C1 segment of cervical spinal cord (tissue), 14 donors: ENCODE measurements at regions not wholly inside any gene's neighbourhood (a gene's known extent, or its start where the extent isn't known, plus 50 kb on each side); places are given as distances from the start of the nearest gene placed in this dataset.

ENCODE experiments used
- DNase-seq, 14 donors: peaks; one replicate each; lab custom pipeline; 2025; lab: John Stamatoyannopoulos, UW

DNA sequence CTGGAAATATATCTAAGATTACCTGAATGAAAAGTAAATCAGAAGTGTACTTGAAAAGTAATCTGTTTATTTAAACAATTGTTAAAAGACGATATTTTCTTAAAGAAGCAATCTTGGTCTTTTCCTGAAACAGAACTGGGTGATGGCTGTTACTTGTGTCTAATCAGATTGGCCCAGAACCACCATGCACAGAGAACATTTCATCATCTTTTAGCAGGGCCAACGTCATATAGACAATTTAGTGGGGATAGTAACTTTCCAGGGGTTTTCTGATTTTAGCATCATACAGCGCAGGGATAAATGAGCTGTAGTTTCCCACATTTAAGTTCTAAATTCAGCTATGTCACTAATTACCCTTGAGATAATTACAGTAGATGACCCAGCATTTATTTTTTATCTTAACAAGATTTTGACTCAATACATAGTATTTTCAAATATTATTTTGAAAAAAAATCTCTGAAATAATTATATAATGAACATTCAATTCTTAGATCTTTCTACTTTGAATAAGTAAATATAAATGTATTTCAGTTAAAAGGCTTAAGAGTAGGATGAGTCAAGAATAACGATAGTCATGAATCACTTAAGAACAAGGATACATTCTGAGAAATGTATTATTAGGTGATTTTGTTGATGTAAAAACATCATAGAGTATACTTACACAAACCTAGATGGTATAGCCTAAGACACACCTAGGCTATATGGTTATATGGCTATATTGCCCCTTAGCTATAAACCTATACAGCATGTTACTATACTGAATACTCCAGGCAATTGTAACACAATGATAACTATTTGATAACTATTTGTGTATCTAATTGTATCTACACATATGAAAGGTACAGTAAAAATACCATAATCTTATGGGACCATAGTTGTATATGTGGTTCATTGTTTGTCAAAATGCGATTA, 103.8 kb upstream of the MME start:
- DNase-seq = no peak

GRCh38 chr3:154973851-154974250, 106.3 kb upstream of the MME start:
- no peak for DNase-seq

DNA sequence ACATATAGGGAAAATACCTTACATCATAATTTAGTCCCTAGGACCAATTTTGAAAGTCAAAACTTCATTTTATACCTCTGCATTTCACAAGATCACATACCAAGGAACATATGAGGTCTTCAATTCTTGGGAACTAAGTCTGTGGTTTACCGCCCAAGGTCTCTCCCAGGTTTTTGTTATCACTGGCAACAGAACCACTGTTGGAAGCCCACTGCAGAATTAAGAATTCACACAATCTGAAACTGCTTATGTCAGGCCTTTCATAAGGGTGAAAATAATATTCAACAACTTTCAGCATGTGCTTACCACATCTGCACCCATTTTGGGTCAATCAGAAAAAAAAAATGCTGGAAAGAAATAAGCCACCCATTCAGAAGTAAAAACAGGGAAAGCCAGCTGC, 107.2 kb upstream of the MME start:
- DNase-seq = no peak

DNA sequence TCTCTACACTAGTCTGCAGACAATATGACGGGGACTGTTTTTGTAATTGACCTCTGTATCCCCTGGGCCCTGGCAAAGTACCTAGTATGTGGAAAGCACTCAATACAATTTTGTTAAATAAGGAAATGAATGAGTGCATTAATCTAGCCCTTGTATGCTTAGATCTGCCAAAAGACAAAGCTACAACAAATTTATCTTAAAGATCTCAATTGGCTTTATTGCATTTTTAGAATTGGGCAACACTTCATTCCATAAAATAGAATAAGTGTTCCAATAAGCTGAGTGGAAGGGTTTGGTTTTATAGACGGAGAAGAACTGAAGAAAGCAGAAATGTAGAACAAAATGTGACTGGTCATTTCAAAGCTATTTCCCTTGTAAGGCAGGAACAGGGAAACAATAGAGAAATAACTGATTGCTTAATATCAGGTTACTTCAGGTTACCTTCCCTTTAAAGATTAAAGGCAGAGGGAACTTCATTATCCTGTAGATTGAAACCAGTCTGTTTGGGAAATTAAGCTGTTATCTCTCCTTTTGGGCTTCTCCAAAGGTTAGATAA, 108.3 kb upstream of the MME start:
- no peak for DNase-seq

- no peak for DNase-seq
These were observed 108.8 kb upstream of the MME start for GRCh38 chr3:154971341-154971740.

DNA sequence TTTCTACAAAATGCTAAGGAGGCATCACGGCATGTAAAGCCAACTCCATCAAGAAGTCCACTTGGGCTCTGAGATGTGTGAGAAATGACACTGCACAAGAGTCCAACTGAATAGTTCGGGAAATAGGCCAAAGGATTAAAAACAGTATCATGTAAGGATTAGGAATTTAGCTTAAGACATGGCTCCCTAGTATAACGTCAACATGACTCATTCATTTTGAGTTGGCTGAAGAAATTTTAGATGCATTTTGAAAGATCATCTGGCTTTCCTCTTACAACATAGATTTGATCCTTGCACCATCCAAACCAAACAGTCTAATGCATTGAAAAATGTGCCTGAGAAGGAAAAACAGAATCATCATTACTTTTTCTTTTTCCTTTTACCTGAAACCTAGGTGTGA, 109.3 kb upstream of the MME start:
- DNase-seq = no peak

DNA sequence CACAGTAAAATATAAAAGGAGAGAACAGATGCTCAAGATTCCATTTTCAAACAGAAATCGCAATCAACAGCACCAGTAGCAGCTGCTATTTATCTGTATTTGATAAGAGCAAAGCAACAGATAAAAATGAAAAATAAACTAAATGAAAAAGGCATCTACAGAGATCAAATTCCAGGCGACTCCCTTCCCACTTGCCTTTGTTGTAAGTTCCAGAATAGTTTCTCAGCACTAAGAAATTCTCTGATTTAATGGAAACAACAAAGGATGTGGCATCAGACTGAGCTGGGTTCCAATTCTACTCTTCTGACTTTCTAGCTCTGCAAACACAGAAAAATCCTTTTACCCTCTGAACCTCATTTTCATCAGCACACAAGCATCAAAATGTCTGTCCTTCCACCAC, 110.8 kb upstream of the MME start:
- no peak for DNase-seq

DNA sequence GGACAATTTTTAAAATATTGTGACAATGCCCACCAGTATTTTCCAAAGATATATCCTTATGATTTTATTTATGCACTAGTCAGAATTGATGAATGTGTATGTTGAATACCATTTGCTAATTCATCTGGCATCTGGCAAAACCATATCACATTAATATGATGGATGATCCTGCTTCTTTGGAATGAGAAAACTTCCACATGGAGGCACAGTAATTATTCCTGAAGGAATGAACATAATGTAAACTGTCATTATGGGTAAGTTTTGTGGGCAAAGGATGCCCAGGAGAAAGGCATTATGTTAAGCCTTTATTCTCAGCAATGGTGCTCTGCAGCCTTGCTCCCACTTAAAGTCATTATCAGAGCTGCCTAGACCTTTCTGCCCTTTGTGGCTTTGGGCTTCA, 113.0 kb upstream of the MME start:
- DNase-seq = no peak

DNA sequence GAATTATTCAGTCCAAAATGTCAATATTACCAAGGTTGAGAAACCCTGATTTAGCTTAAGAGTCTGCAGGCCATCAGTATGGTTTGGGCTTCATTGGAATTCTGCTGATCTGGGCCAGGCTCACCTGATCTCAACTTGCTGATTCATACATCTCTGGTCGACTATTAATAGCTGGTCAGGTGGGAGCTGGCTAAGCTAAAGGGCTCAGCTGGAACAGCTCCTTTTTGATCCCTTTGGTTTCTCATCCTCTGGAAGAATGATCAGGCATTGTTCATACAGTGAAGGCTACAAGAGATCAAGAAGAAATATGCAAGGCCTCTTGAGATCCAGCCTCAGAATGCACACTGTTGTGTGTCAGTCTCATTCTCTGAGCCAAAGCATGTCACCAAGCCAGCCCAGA, 123.3 kb upstream of the MME start:
- no peak for DNase-seq

GRCh38 chr3:154955907-154956533, 124.1 kb upstream of the MME start:
- no peak for DNase-seq

DNA sequence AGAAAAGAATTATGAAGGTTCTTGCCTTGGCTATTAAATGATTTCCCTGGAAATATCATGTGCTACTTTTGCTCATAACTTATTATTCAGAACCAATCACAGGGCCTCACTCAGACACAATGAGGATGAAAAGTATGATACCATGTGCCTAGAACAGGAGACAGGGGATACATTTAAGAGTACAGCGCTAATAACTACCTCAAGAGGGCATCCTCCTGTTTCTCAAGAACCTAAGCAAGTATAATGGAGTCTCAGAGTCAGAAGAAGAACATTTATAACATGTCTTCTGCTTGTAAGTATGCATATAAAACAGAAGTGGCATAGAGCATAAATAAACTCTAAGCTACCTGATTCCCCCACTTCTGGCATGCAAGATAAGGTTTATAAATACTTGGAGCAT, 125.4 kb upstream of the MME start:
- DNase-seq = no peak

DNA sequence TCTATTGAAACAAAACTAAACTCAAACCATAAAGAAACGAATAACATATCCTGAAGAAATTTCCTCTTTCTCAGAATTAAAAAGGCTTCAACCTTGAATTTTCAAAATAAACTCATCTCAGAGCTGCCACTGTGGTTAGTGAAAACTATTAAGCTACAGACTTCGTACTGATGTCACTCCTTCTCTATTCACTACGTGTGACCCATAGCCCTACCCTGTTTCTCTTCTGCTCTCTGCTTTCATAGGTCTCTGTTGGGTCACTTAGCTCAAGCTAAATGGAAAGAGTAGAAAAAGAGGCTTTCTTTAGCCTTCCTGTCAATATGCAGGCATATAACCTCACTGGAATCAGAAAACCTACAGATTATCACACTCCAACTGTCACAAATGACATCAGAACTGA, 126.6 kb upstream of the MME start:
- no peak for DNase-seq

DNA sequence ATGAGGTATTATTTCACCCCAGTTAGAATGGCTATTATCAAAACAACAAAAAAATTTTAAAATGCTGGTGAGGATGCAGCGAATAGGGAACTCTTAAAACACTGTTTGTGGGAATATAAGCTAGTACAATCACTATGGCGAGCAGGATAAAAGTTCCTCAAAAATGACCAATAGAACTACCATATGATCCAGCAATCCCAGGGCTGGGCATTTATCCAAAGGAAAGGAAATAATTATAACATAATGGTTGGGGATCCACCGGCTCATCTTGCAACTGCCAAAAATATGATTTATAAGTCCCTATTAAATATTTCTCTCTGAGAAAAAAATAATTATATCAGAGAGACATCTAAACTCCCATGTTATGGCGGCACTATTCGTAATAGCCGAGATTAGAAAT, 127.6 kb upstream of the MME start:
- no peak for DNase-seq

- no peak for DNase-seq
These were observed 136.1 kb upstream of the MME start for GRCh38 chr3:154943981-154944380.

DNA sequence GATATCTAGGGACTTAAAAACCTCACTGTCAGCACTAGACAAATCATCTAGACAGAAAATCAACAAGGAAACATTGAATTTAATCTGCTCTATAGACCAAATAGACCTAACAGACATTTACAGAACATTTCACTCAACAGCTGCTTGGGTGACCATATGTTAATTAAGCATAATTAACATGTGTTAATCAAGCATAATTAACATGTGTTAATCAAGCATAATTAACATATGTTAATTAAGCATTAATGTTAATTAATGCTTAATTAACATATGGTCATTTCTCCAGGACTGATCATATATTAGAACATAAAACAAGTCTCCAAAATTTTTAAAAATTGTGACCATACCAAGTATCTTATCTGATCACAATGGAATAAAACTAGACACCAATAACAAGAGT, 137.3 kb upstream of the MME start:
- no peak for DNase-seq

DNA sequence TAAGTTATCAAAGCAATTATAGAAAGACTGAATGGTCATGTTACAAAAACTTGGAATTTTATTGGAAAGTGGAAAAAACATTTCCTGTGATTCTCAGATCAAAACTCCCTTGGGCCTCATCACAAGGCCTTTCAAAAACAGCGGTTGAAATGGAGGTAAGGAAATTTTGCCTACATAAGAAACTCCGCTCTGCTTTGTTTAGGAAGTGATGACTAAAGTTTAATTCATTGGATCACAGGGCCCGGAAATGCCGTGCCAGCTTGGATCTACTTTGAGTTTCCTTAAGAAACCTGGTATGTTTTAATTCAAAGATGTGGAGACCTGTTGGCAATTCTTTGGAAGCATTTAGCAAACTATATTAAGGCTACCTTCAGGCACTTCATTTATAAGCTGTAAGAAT, 143.9 kb upstream of the MME start:
- no peak for DNase-seq

DNA sequence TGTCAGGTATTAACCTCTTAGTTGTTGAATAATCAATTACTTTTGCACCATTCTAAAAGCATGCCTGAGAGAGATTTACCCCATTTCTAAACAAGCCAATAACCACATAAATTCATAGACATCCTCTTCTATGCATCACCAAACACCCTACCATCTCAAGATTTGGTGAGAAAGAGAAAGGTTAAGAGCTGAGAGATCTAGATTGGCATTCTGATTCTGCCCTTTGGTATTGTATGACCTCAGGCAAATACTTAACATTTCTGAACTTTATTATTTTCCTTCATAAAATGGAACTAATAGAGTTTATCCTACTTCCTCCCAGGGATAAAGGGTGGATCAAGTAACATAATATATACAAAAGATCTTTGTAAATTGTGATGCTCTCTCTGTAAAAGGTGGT, 146.5 kb upstream of the MME start:
- DNase-seq = no peak

DNA sequence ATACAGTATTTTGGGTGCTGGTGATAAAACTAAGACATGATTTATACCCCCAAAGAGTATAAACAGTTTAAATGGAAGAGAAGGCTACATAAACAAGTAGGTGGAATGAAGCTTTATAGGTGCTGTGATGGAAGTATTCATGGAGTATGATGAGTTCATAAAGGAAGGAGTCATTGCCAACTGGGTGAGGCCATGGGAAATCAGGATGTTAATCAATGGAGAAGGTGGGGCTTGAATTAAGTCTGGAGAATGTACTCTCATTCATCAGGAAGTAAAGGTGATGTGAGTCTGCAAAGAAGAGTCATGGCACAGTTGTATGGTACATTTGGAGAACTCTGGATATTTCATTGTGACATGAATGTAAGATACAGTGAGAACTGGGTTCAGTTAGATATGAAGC, 147.5 kb upstream of the MME start:
- no peak for DNase-seq

DNA sequence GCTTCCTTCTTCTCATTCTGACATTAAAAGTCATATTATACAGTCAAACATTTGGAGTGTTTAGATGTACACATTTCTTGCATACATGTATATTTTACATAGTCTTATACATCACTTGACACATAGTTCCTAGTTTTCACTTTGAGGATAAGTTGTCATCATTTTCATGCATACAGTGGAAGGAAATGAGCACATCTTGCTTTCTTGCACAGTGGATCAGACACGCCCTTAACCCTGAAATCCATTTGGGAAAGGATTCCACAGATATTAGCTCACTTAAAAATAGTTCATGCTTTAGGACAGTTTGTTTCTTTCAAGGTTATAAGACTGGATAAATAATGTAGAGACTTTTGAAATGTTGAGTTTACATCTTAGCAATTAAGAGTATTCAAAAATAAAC, 148.6 kb upstream of the MME start:
- DNase-seq = no peak

DNA sequence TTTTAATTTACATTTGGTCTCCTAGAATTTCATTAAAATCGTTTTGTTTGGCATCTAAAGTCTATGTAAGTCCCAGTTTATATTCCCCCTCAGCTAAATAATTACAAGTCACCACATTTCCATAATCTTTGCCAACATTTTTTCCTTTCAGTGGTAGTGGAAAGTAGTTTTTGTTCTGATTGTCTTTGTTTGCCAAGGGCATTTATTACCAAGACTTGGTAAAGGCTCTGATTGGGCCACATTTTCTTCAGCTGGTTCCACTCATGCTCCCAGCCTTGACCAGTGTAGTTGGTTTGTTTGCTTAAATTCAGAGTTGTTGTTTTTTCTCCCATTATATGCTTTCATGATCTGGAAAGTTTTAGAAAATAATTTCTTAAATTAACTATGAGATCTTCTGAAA, 153.4 kb upstream of the MME start:
- no peak for DNase-seq

- no peak for DNase-seq
These were observed 158.8 kb upstream of the MME start for GRCh38 chr3:154921351-154921750.

DNA sequence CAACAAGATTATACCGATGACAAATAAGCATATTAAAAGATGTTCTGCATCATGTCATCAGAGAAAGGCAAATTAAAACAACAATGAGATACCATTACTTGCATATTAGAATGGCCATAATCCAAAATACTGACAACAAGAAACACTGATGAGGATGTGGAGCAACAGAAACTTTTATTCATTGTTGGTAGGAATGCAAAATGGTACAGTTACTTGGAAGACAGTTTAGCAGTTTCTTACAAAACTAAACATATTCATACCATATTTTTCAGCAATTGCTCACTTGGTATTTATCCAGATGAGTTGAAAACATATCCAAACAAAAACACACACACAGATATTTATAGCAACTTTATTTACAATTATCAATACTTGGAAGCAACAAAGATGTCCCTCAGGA, 160.9 kb upstream of the MME start:
- no peak for DNase-seq

DNA sequence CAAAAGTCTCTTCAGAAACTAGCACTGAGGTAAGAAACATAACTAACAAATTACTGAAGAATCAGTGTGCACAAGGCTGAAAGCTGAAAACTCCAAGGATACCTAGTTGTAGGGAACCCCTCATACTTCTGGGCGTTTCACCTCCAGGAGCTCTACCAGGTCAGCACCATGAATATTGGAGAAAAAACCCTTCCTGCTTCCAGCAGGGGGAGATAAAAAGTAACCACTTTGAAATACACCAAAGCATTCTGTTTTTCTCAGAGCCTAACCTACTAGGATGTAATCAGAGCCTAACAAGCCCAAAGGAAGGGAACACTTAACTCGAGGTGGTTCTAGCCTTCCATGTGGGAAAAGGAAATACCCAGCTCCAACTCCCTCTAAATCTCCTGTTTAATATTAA, 175.8 kb upstream of the MME start:
- DNase-seq = no peak
